MM.1S (cell line): ENCODE measurements at regions not wholly inside any gene's neighbourhood (a gene's known extent, or its start where the extent isn't known, plus 50 kb on each side); places are given as distances from the start of the nearest gene placed in this dataset.

Experiments
- DNase-seq: peaks from one replicate; pipeline ENCODE4 v3.0.0-alpha.2; 2015
- H2AFZ ChIP-seq: fragments of 300-600 bp; sonication (generic); 2 replicates; pipeline ENCODE4 v1.6.0; 2016; ENCODE audit warnings: antibody characterized with exemption, low read length
- H3F3A ChIP-seq: fragments of 300-600 bp; sonication (generic); 2 replicates; pipeline ENCODE4 v1.6.1; 2016; ENCODE audit warnings: mild to moderate bottlenecking, antibody characterized with exemption, low read length, moderate library complexity, mixed read lengths; ENCODE audit not compliant: insufficient read depth
- H3K27ac ChIP-seq: fragments of 300-600 bp; sonication (generic); 2 replicates; pipeline ENCODE4 v1.5.1; 2016; ENCODE audit warnings: mild to moderate bottlenecking, low read length
- H3K27me3 ChIP-seq: fragments of 300-600 bp; sonication (generic); replicated peaks from 2 replicates; pipeline ENCODE4 v1.6.0; 2016; ENCODE audit warnings: low read length; ENCODE audit not compliant: insufficient read depth
- H3K36me3 ChIP-seq: fragments of 300-600 bp; sonication (generic); replicated peaks from 2 replicates; pipeline ENCODE4 v1.6.1; 2016; ENCODE audit warnings: mild to moderate bottlenecking, low read length, mixed read lengths; ENCODE audit not compliant: insufficient read depth
- H3K4me1 ChIP-seq: fragments of 300-600 bp; sonication (generic); 2 replicates; pipeline ENCODE4 v1.6.1; 2016; ENCODE audit warnings: low read length, mixed read lengths
- H3K4me2 ChIP-seq: fragments of 300-600 bp; sonication (generic); 2 replicates; pipeline ENCODE4 v1.6.0; 2016; ENCODE audit warnings: low read depth, low read length
- H3K4me3 ChIP-seq: fragments of 300-600 bp; sonication (generic); 2 replicates; pipeline ENCODE4 v1.5.1; 2016; ENCODE audit warnings: low read length, mixed read lengths
- H3K79me2 ChIP-seq: fragments of 300-600 bp; sonication (generic); 2 replicates; pipeline ENCODE4 v1.6.1; 2016; ENCODE audit warnings: mixed run types, low read length, mixed read lengths
- H3K9ac ChIP-seq: fragments of 300-600 bp; sonication (generic); 2 replicates; pipeline ENCODE4 v1.6.1; 2016; ENCODE audit warnings: low read length, mixed read lengths
- H3K9me2 ChIP-seq: fragments of 300-600 bp; sonication (generic); replicated peaks from 2 replicates; pipeline ENCODE4 v1.6.1; 2016; ENCODE audit warnings: mild to moderate bottlenecking, low read length, mixed read lengths; ENCODE audit not compliant: insufficient read depth
- H3K9me3 ChIP-seq: fragments of 300-600 bp; sonication (generic); replicated peaks from 2 replicates; pipeline ENCODE4 v1.6.1; 2016; ENCODE audit warnings: mild to moderate bottlenecking, low read length, mixed read lengths; ENCODE audit not compliant: insufficient read depth
- H4K20me1 ChIP-seq: fragments of 300-600 bp; sonication (generic); 2 replicates; pipeline ENCODE4 v1.6.1; 2016; ENCODE audit warnings: mild to moderate bottlenecking, low read length, moderate library complexity, mixed read lengths; ENCODE audit not compliant: insufficient read depth
- EZH2 ChIP-seq: fragments of 300-600 bp; sonication (generic); optimal IDR thresholded peaks from 2 replicates; pipeline ENCODE3; 2017; ENCODE audit warnings: low read depth, mild to moderate bottlenecking, antibody characterized with exemption, low read length, mixed read lengths
- EZH2phosphoT487 ChIP-seq: fragments of 300-600 bp; sonication (generic); IDR thresholded peaks from 2 replicates; pipeline ENCODE4 v1.6.1; 2018; ENCODE audit warnings: antibody characterized with exemption, low read length
- TF ChIP-seq, protein P1 (sequence below): fragments of 300-600 bp; sonication (generic); IDR thresholded peaks from 2 replicates; pipeline ENCODE4 v1.5.1; 2016; ENCODE audit warnings: antibody characterized with exemption, low read length, mixed read lengths

- no peak for TF ChIP-seq EZH2phosphoT487
- TF ChIP-seq EZH2: no peak
- TF ChIP-seq, protein P1, sequence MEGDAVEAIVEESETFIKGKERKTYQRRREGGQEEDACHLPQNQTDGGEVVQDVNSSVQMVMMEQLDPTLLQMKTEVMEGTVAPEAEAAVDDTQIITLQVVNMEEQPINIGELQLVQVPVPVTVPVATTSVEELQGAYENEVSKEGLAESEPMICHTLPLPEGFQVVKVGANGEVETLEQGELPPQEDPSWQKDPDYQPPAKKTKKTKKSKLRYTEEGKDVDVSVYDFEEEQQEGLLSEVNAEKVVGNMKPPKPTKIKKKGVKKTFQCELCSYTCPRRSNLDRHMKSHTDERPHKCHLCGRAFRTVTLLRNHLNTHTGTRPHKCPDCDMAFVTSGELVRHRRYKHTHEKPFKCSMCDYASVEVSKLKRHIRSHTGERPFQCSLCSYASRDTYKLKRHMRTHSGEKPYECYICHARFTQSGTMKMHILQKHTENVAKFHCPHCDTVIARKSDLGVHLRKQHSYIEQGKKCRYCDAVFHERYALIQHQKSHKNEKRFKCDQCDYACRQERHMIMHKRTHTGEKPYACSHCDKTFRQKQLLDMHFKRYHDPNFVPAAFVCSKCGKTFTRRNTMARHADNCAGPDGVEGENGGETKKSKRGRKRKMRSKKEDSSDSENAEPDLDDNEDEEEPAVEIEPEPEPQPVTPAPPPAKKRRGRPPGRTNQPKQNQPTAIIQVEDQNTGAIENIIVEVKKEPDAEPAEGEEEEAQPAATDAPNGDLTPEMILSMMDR: no peak
- no peak overlapping the region for H3K27ac ChIP-seq
- H4K20me1 ChIP-seq: no peaks in the 10 kb centered on the region
- no peak overlapping the region for H3K4me3 ChIP-seq
- no peak overlapping the region for H2AFZ ChIP-seq
- no peaks in the 10 kb centered on the region for H3K4me1 ChIP-seq
- H3K36me3 ChIP-seq: no peaks in the 10 kb centered on the region
- DNase-seq: no peak
- H3K9ac ChIP-seq: no peak overlapping the region
- H3K79me2 ChIP-seq: no peaks in the 10 kb centered on the region
- H3F3A ChIP-seq: no peaks in the 10 kb centered on the region
- H3K9me3 ChIP-seq: no peaks in the 10 kb centered on the region; the same call in 1 of the 2 replicates
- H3K27me3 ChIP-seq: no peaks in the 10 kb centered on the region
- H3K9me2 ChIP-seq: no peaks in the 10 kb centered on the region
- H3K4me2 ChIP-seq: no peak overlapping the region
These were observed 288.8 kb downstream of the LTN1 start for GRCh38 chr21:28703861-28704260.

DNA sequence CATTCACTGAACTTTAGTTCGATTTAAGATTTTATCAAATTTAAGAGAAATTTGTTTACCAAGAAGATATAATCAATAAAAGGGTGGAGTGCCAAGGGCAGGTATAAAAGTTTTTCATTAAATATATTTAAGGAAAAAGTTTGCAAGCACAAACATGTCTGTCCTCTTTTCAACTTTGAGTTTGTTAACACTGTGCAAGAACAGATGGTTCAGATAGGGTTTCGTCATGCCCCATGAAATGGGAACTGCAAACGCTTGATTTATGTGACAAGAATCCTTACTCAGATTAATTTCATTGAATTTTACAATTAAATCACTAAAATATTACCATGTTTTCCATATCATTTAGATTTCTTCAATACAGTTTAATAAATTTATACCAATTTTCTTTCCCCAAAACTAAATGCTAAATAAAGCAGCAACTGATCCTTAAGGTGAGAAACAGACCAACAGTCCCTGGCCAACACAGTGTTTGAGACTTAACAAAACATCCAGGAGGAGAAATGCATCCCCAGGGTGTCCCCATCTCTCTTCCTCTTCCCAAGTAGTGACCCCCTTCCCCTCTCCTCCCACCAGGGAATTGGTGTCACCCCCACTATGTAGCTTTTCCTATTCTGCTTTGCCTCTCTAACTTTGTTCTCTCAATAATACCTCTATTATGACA is 292.9 kb downstream of the LTN1 start:
- Histone ChIP-seq H3K4me2 (no peak overlapping the region), H3K4me3 (no peak overlapping the region), H3K9ac (no peak overlapping the region), H3K79me2 (no peaks in the 10 kb centered on the region), H3K36me3 (no peaks in the 10 kb centered on the region), H3K27me3 (no peaks in the 10 kb centered on the region), H3K9me3 (no peaks in the 10 kb centered on the region; the same call in 1 of the 2 replicates), H3K9me2 (no peaks in the 10 kb centered on the region), H4K20me1 (no peaks in the 10 kb centered on the region), H3K27ac (no peak overlapping the region), H3K4me1 (no peaks in the 10 kb centered on the region), H3F3A (no peaks in the 10 kb centered on the region), H2AFZ (no peak overlapping the region)
- no peak for DNase-seq
- no peak for TF ChIP-seq EZH2phosphoT487
- TF ChIP-seq EZH2: no peak
- TF ChIP-seq, protein P1: no peak

DNA sequence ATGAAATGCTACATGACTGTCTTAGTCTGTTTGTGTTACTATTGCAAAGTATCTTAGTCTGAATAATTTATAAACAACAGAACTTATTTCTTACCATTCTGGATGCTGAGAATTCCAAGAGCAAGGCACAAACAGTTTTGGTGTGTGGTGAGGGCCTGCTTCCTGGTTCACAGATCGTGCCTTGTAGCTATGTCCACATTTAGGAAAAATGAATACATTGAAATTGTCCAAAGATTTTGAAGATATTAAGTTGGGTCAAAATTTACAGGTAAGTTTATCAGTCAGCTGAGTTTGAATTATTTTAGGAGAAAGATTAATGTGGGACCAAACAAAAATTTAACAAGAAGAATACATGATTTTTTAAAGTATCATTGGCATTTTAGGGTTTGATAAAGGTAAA is 293.5 kb downstream of the LTN1 start:
- Histone ChIP-seq H3K4me2 (no peak overlapping the region), H3K36me3 (no peaks in the 10 kb centered on the region), H3K79me2 (no peaks in the 10 kb centered on the region), H2AFZ (no peak overlapping the region), H3K9me3 (no peaks in the 10 kb centered on the region; the same call in 1 of the 2 replicates), H3K4me1 (no peaks in the 10 kb centered on the region), H3K9ac (no peak overlapping the region), H3K27me3 (no peaks in the 10 kb centered on the region), H3K4me3 (no peak overlapping the region), H3F3A (no peaks in the 10 kb centered on the region), H3K9me2 (no peaks in the 10 kb centered on the region), H4K20me1 (no peaks in the 10 kb centered on the region), H3K27ac (no peak overlapping the region)
- TF ChIP-seq, protein P1: no peak
- no peak for DNase-seq
